Omental fat pad (tissue), 3 donors: ENCODE measurements at regions not wholly inside any gene's neighbourhood (a gene's known extent, or its start where the extent isn't known, plus 50 kb on each side); places are given as distances from the start of the nearest gene placed in this dataset.
A peak's percentile ranks its signal among the peaks of the same experiment; 100 is the strongest.

Experiments
- ATAC-seq: fragments of 150-250 bp; one replicate; pipeline ENCODE4 v1.9.1; 2016; ENCODE audit warnings: mild to moderate bottlenecking, moderate library complexity; ENCODE audit not compliant: low FRiP score
- DNase-seq: peaks from one replicate; pipeline ENCODE4 v3.0.0-alpha.2; 2019; ENCODE audit warnings: low spot score
- CTCF ChIP-seq, 3 donors: fragments of 450-650 bp; IDR thresholded peaks; one replicate each; pipeline ENCODE4 v1.5.1; 2016 to 2017; ENCODE audit warnings: antibody characterized with exemption in 3 of 3, mild to moderate bottlenecking in 3 of 3, moderate library complexity in 2 of 3

GRCh38 chr2:191557841-191558240, 120.1 kb upstream of the NABP1 start:
- DNase-seq (no peak), ATAC-seq (no peak)
- no peak for TF ChIP-seq CTCF (IDR thresholded peaks at IDR 0.05)

- ATAC-seq: no peak
- TF ChIP-seq CTCF (IDR thresholded peaks at IDR 0.05): no peak
- DNase-seq: no peak
Observed at GRCh38 chr2:191559569-191559968, 118.4 kb upstream of the NABP1 start.

- DNase-seq: no peak
- ATAC-seq: no peak
- TF ChIP-seq CTCF (IDR thresholded peaks at IDR 0.05): no peak
Observed at GRCh38 chr2:191560411-191560980, 117.4 kb upstream of the NABP1 start.

- DNase-seq (no peak), ATAC-seq (no peak)
- no peak for TF ChIP-seq CTCF (IDR thresholded peaks at IDR 0.05)
Observed at GRCh38 chr2:191565120-191565519, 112.8 kb upstream of the NABP1 start.

GRCh38 chr2:191565647-191566198, 112.2 kb upstream of the NABP1 start:
- no peak for TF ChIP-seq CTCF (IDR thresholded peaks at IDR 0.05)
- ATAC-seq: no peak
- DNase-seq: no peak

GRCh38 chr2:191566344-191566743, 111.6 kb upstream of the NABP1 start:
- TF ChIP-seq CTCF (IDR thresholded peaks at IDR 0.05): peak in 2 of 3 donors; percentile 33 to 53
- DNase-seq: peak; percentile 73
- ATAC-seq: peak; percentile 30

GRCh38 chr2:191567206-191567605, 110.7 kb upstream of the NABP1 start:
- ATAC-seq (no peak), DNase-seq (no peak)
- no peak for TF ChIP-seq CTCF (IDR thresholded peaks at IDR 0.05)
